Smooth muscle cell (in vitro differentiated cells): ENCODE measurements at regions not wholly inside any gene's neighbourhood (a gene's known extent, or its start where the extent isn't known, plus 50 kb on each side); places are given as distances from the start of the nearest gene placed in this dataset.

Experiments
- DNase-seq: peaks from one replicate; lab custom pipeline; 2025; ENCODE audit not compliant: unreplicated experiment; lab: John Stamatoyannopoulos, UW
- H2AFZ ChIP-seq: fragments of 200-600 bp; sonication (generic); 2 replicates; pipeline ENCODE4 v1.6.0; 2016; ENCODE audit warnings: antibody characterized with exemption, low read depth, mild to moderate bottlenecking
- H3F3A ChIP-seq: fragments of 200-600 bp; sonication (generic); 2 replicates; pipeline ENCODE4 v1.6.0; 2017; ENCODE audit warnings: antibody characterized with exemption, low read depth
- H3K27ac ChIP-seq: fragments of 200-600 bp; sonication (generic); 2 replicates; pipeline ENCODE4 v1.5.1; 2016; ENCODE audit warnings: low read depth, mild to moderate bottlenecking
- H3K27me3 ChIP-seq: fragments of 200-600 bp; sonication (generic); 2 replicates; pipeline ENCODE4 v1.6.1; 2016; ENCODE audit warnings: low read depth, mild to moderate bottlenecking
- H3K36me3 ChIP-seq: fragments of 200-600 bp; sonication (generic); 2 replicates; pipeline ENCODE4 v1.5.1; 2016; ENCODE audit warnings: low read depth
- H3K4me1 ChIP-seq: fragments of 200-600 bp; sonication (generic); 2 replicates; pipeline ENCODE4 v1.5.1; 2016; ENCODE audit warnings: low read depth
- H3K4me2 ChIP-seq: fragments of 200-600 bp; sonication (generic); 2 replicates; pipeline ENCODE4 v1.6.0; 2016; ENCODE audit warnings: mild to moderate bottlenecking
- H3K4me3 ChIP-seq: fragments of 200-600 bp; sonication (generic); 2 replicates; pipeline ENCODE4 v1.5.1; 2016; ENCODE audit warnings: mild to moderate bottlenecking
- H3K79me2 ChIP-seq: fragments of 200-600 bp; sonication (generic); 2 replicates; pipeline ENCODE4 v1.6.0; 2016; ENCODE audit warnings: low read depth, mild to moderate bottlenecking
- H3K9ac ChIP-seq: fragments of 200-600 bp; sonication (generic); 2 replicates; pipeline ENCODE4 v1.6.0; 2016; ENCODE audit warnings: low read depth
- H3K9me3 ChIP-seq: fragments of 200-600 bp; sonication (generic); replicated peaks from 2 replicates; pipeline ENCODE4 v1.5.1; 2016; ENCODE audit warnings: low read depth
- H4K20me1 ChIP-seq: fragments of 200-600 bp; sonication (generic); 2 replicates; pipeline ENCODE4 v1.6.0; 2016; ENCODE audit warnings: low read depth
- CTCF ChIP-seq: fragments of 200-600 bp; sonication (generic); IDR thresholded peaks from 2 replicates; pipeline ENCODE4 v1.5.1; 2017; ENCODE audit warnings: borderline replicate concordance, mild to moderate bottlenecking, antibody characterized with exemption; ENCODE audit not compliant: insufficient read depth, poor library complexity, severe bottlenecking
- WGBS: methylation state at CpG from one replicate; pipeline ENCODE4 v1.1.7; 2016; ENCODE audit warnings: low lambda C conversion rate; 5-methylcytosine and 5-hydroxymethylcytosine counted together

- Histone ChIP-seq H3K27ac (peak overlapping the region; percentile 7), H3K4me2 (no peak overlapping the region), H3K27me3 (no peaks in the 10 kb centered on the region), H3K9me3 (no peaks in the 10 kb centered on the region), H3K79me2 (no peaks in the 10 kb centered on the region), H3K36me3 (no peaks in the 10 kb centered on the region), H3K4me1 (no peaks in the 10 kb centered on the region), H3K9ac (no peak overlapping the region), H3F3A (no peaks in the 10 kb centered on the region), H3K4me3 (no peak overlapping the region), H2AFZ (no peak overlapping the region), H4K20me1 (no peaks in the 10 kb centered on the region)
- no peak for TF ChIP-seq CTCF
- WGBS: 89% methylated on average over 5 of the region's 5 CpGs
- DNase-seq: no peak
These were observed 133.6 kb downstream of the GDAP2 start for GRCh38 chr1:117795792-117796191.

GRCh38 chr1:117796226-117796625, 133.2 kb downstream of the GDAP2 start:
- no peak for DNase-seq
- WGBS: 39% methylated on average over 6 of the region's 6 CpGs
- H3K4me3 ChIP-seq: no peak overlapping the region
- H3K27ac ChIP-seq: peak overlapping the region; percentile 7
- H3K27me3 ChIP-seq: no peaks in the 10 kb centered on the region
- H3K9me3 ChIP-seq: no peaks in the 10 kb centered on the region
- H3K9ac ChIP-seq: no peak overlapping the region
- no peaks in the 10 kb centered on the region for H3K36me3 ChIP-seq
- no peaks in the 10 kb centered on the region for H3F3A ChIP-seq
- TF ChIP-seq CTCF: no peak
- H3K79me2 ChIP-seq: no peaks in the 10 kb centered on the region
- H2AFZ ChIP-seq: no peak overlapping the region
- no peaks in the 10 kb centered on the region for H3K4me1 ChIP-seq
- H3K4me2 ChIP-seq: no peak overlapping the region
- H4K20me1 ChIP-seq: no peaks in the 10 kb centered on the region

GRCh38 chr1:117798550-117798949, 130.9 kb downstream of the GDAP2 start:
- no peak for TF ChIP-seq CTCF
- Histone ChIP-seq H3K27me3 (no peaks in the 10 kb centered on the region), H2AFZ (no peak overlapping the region), H3K27ac (no peak overlapping the region), H3K36me3 (no peaks in the 10 kb centered on the region), H3K4me2 (no peak overlapping the region), H3K9ac (no peak overlapping the region), H3K9me3 (no peaks in the 10 kb centered on the region), H3K4me3 (no peak overlapping the region), H3K4me1 (no peaks in the 10 kb centered on the region), H3F3A (no peaks in the 10 kb centered on the region), H3K79me2 (no peaks in the 10 kb centered on the region), H4K20me1 (no peaks in the 10 kb centered on the region)
- whole genome bisulfite sequencing: 54% methylated on average over 4 of the region's 4 CpGs
- no peak for DNase-seq

GRCh38 chr1:117802531-117803257, 126.7 kb downstream of the GDAP2 start:
- Histone ChIP-seq H3K4me2 (no peak overlapping the region), H3K79me2 (no peaks in the 10 kb centered on the region), H3K36me3 (no peaks in the 10 kb centered on the region), H3K27ac (no peak overlapping the region), H3K4me3 (no peak overlapping the region), H2AFZ (no peak overlapping the region), H3K27me3 (no peaks in the 10 kb centered on the region), H3K9me3 (no peaks in the 10 kb centered on the region), H3K9ac (no peak overlapping the region), H3K4me1 (no peaks in the 10 kb centered on the region), H3F3A (no peaks in the 10 kb centered on the region), H4K20me1 (no peaks in the 10 kb centered on the region)
- WGBS: 63% methylated on average over 6 of the region's 6 CpGs
- TF ChIP-seq CTCF: no peak
- DNase-seq: no peak
